D721Med (cell line): ENCODE measurements at regions not wholly inside any gene's neighbourhood (a gene's known extent, or its start where the extent isn't known, plus 50 kb on each side); places are given as distances from the start of the nearest gene placed in this dataset.
"Not testable (repeated sequence)": the region's sequence is repeated elsewhere in the genome, so short reads cannot be mapped to it uniquely, and the experiment has no call there.

Source experiments
- DNase-seq: peaks from one replicate; pipeline ENCODE4 v3.0.0; 2011; ENCODE audit warnings: low spot score; ENCODE audit not compliant: insufficient read length
- FAIRE-seq: peaks from 2 replicates; lab custom pipeline; 2011; peaks lifted over from hg19 to GRCh38; lab: Jason Lieb, UNC
- TF ChIP-seq, protein P1 (sequence below): IDR thresholded peaks from 2 replicates; pipeline ENCODE4 v1.5.1; 2012; ENCODE audit warnings: mild to moderate bottlenecking, control low read depth; ENCODE audit not compliant: insufficient read depth; ENCODE audit errors: missing control alignments

DNA sequence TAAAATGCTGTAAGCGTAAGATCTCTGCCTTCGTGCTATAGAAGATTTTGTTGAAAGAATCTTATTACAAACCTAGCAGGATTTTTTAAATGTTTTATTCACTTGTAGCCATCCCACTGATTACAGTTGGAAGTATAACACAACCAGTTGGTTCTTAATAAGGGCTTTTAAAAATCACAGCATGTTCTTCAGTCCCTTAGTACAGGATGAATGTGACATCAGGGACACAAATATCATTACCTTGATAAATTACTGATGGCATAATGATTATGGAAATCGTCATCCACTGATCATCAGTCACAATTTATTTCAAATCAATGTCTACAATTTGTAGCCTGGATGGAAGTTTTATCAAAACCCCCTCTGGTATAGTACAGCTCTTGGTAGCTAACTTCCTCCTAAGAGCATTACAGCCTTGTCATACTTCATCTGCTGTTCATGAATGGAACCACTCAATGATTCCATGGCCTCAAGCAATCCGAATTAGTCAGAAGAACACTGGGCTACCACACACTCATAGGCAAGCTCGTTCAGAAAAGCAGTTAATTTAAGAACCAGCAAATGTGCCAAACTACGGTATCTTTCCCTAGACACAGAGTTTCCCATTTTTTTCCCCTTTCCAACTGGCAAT is 389.2 kb upstream of the TENM3 start:
- FAIRE-seq (no peak), DNase-seq (no peak)
- TF ChIP-seq, protein P1, sequence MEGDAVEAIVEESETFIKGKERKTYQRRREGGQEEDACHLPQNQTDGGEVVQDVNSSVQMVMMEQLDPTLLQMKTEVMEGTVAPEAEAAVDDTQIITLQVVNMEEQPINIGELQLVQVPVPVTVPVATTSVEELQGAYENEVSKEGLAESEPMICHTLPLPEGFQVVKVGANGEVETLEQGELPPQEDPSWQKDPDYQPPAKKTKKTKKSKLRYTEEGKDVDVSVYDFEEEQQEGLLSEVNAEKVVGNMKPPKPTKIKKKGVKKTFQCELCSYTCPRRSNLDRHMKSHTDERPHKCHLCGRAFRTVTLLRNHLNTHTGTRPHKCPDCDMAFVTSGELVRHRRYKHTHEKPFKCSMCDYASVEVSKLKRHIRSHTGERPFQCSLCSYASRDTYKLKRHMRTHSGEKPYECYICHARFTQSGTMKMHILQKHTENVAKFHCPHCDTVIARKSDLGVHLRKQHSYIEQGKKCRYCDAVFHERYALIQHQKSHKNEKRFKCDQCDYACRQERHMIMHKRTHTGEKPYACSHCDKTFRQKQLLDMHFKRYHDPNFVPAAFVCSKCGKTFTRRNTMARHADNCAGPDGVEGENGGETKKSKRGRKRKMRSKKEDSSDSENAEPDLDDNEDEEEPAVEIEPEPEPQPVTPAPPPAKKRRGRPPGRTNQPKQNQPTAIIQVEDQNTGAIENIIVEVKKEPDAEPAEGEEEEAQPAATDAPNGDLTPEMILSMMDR, result no peak

DNA sequence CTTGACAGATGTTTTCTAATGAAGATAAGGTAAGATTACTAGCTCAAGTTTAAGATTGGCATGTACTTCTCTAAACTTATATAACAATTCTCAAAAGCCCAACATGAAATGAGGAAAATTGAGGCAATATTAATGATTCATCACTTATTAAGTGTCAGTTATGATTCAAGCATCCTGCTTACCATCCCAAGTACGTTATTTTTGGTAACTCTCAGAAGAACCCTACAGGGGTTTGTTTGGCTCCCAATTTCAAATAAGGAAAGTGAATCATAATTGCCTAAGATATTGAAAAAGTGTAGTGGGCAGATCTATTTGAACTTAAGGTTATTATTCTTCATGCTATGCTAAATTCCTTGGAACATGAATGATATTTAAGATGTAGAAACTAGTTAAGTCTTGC is 387.9 kb upstream of the TENM3 start:
- TF ChIP-seq, protein P1, result no peak
- FAIRE-seq (no peak), DNase-seq (no peak)

DNA sequence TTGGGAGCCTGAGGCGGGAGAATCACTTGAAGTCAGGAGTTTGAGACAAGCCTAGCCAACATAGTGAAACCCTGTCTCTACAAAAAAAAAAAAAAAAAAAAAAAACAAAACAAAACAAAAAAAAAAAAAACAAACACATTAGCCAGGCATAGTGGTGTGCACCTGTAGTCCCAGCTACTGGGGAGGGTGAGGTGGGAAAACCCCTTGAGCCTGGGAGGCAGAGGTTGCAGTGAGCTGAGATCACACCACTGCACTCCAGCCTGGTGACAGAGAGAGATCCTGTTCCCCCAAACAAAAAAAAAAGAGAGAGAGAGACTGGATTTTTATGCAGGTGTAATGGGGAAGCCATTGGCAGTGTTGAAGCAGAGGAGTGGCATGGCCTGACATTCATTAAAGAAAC is 385.7 kb upstream of the TENM3 start:
- not testable (repeated sequence) for FAIRE-seq, DNase-seq

DNA sequence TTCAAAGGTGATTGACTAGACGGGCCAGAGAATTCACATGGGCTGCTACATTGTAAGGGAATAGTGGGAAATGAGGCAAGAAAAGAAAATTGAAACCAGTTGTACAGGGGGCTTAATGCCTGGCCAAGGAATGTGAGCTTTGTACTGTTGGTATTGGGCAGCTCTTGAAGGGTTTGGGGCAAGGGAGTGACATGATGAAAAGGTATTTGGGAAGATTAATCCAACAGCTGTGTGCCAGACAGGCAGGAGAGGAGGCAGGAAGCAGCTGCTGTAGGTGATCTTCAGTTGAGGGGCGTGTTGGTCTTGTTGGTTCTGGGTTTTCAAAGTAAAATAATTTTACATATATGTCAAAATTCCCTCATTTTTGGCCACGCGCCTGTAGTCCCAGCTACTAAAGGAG is 384.5 kb upstream of the TENM3 start:
- TF ChIP-seq, protein P1, result no peak
- FAIRE-seq (no peak), DNase-seq (no peak)

DNA sequence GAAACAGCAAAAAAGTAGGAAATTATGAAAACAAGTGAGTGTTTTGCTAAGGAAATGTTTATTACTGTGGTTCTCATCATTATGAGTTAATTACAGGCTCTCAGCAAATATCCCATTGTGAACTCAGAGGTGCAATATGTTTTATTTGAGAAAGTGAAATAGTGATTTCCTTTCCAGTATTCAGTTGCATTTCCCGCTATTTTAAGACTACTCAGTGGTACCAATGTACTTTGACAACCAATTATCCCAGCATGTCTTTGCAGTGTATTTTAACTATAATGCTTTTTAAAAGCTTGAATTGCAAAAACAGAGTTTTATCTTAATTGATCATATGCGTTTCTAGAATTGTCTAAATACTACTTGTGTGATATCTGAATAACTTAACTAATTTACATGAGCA is 383.8 kb upstream of the TENM3 start:
- DNase-seq, result no peak
- TF ChIP-seq, protein P1, result no peak
- FAIRE-seq, result no peak

DNA sequence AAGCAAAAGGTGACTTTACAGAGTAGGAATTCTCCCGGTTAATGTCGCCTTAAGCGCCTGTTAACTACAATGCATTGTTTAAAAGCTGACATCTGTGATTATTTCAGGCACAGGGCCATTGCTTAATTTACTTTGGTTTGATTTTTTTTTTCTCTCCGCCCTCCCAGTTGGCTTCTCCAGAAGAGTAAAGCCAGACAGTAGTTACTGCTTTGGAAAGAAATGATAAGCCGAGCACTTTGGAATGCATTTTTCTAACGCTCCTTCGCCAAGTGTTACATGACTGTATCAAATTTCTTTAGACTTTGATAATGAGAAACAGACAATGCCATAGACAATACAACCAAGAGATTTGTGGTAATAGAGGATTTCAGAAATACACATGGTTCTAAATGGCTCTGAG is 383.0 kb upstream of the TENM3 start:
- DNase-seq, result no peak
- no peak for FAIRE-seq
- TF ChIP-seq, protein P1, result no peak

DNA sequence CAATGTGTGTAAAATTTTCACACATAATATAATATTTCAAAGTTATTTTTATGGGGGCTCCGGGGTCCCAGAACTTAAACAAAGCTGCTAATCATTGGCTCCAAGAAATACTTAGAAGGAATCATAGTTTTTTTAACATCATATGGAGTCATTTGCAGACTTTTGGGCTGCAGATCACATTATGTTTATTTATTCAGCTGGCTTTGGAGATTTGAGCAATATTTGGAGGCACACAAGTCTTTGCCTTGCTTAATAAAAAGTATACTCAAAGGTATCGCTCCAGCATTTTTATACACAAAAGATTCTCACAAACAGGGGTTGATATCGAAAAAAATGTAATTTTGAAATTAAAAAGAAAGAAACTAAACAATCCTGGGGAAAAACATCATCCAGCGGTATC is 382.5 kb upstream of the TENM3 start:
- TF ChIP-seq, protein P1, result no peak
- FAIRE-seq, result no peak
- no peak for DNase-seq

DNA sequence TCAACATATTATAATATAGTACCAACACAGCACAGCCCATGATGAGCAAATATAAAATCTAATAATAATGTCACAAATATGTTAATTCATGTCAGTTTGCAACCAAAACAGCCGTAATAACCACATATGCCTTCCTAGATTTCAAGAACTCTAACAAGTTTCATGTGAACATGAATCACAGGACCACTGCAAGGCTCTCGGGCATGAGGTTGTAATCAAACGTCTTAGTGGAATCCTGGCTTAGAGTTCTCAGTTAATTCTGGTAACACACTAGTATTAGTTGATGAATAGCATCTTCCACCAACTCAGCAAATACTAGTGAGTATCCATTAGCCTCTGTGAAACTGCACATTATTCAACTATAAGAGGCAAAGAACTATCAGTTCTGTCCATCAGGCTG is 379.3 kb upstream of the TENM3 start:
- FAIRE-seq, result no peak
- TF ChIP-seq, protein P1, result no peak

More for the DNA sequence above, 379.3 kb upstream of the TENM3 start:
- DNase-seq, result no peak
